Fibroblast of skin of left biceps (primary cell): ENCODE measurements at regions not wholly inside any gene's neighbourhood (a gene's known extent, or its start where the extent isn't known, plus 50 kb on each side); places are given as distances from the start of the nearest gene placed in this dataset.
"Not testable (repeated sequence)": the region's sequence is repeated elsewhere in the genome, so short reads cannot be mapped to it uniquely, and the experiment has no call there.

ENCODE experiments used
- DNase-seq, 2 experiments: peaks; one replicate each; pipeline ENCODE4 v3.0.0-alpha.2; 2013; ENCODE audit warnings: low read depth in 2 of 2

DNA sequence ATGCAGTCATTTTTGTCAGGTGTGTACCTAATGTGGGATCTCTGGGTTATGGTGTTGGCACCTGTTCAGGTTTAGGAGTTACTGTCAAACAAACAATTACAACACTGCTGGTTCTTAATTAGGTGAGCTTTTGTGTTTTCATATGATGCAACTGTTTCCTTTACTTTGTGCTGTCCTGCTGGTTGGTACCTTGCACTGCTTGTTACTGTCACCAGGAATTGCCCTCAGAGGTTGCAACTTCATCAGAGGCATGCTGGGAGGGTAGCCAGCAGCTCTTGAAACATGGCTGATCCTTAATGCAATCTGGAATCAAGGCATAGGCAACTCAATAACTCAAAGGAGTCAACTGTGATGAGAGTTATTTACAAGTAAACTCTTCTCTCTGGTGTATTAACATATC, 400.3 kb downstream of the MIAT start:
- DNase-seq: no peak

DNA sequence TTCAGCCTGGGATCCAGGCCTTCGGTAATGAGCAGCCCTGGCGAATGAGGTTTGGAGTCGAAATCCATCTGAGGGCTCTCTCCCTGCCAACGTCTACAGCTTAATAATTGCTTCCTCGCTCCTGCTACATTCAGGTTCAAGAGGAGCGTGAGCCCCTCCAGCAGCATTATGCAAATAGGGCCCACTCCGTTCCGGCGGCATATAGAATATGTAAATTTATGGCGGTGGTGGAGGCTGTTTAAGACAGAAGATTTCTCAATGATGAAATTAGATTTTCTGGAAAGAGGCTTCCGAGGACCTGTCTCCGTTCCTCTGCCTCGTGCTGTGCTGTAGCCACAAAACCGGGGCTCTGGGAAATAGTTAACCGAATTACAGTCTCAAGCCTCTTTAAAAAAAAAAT, 402.8 kb downstream of the MIAT start:
- no peak for DNase-seq

- DNase-seq: no peak
Observed at GRCh38 chr22:27062910-27063309, 405.5 kb downstream of the MIAT start.

DNA sequence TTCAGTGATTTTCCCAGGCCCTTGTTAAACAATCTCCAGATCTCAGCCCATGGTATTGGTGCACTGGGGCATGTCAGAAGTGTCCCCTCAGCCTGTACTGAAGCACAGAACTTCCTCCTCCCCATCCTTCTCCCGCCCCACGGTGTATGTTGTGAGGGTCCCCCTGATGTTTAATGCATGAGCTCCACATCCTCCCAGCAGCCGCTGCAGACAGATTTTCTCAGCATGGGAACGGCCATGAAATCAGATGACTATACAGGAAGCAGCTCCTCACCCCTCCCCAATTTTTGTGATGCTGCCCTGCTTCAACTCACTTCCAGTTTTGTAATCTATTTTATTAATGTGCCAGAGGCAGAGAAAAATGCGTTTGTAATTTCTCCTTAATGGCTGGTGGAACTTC, 406.0 kb downstream of the MIAT start:
- DNase-seq: no peak

DNA sequence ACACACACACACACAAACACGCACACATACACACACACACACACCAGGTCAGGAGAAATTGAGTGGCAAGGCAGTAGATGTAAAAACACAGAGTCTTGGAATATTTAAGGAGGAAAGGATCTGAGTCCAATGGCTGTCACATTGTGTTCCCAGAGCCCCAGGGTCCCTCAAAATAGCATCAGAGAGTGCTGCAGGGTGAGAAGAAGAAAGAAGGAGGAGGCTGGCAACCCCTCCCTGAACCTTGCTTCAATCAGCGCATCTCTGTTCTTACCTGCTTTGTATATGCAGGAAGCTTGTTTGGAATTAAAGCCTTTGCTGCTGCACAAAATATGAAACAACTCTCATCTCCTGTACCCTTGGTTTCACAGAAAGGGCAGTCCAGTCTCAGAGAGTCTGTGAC, 406.5 kb downstream of the MIAT start:
- no peak for DNase-seq

DNA sequence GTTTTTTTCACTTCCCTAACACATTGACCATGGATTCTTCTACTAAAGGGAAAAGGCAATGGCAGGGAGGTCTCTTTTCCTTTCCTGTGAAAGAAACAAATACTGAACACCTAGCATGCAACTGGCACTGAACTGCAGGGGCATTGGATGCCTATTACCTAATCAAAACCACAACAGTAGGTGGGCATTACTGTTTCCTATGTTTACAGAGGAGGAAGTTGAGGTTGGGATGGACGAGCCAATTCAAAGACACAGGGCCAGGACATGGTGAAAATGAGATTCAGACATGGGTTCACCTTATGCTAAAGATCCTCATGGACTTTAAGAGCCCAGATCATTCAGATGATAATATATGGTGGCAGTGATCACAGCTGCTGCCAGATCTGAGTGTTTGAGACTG, 407.0 kb downstream of the MIAT start:
- DNase-seq: no peak

DNA sequence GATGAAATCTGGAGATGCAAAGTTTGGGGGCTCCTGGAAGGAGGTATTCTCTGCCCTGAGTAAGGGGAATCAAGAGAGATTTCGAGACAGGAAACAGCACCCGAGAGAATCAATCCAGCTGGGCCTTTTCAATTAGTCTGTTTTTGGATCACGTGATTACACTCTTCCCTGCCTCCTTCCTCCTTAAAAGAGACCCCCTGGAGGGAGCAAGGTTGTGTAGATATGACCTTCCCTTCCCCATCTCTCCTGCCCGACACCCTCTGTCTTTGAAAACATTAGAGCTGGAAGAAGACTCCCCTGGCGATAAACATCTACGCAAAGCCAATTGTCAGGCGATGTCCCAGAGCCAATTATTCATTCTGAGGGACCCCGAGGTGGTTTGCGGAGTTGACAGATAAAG, 407.9 kb downstream of the MIAT start:
- no peak for DNase-seq

- no peak for DNase-seq
Observed at GRCh38 chr22:27066856-27067255, 409.5 kb downstream of the MIAT start.

DNA sequence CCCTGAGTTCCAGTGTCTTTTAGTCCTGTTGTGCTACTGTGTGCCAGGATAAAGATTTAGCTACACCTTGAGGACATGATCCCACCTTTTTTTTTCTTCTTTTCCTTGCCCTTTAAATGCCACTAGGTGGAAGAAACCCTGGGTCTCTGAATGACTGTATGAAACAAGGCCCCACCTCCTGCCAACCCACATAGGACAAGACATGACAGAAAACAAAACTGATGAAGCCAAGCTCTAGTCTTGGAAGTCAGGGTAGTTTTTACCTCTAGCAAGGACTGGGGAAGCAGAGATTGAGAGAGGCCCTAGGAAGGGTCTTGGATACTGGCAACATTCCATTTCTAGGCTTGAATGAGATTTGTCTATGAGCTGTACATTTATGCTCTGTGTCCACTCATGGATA, 410.7 kb downstream of the MIAT start:
- DNase-seq: no peak

DNA sequence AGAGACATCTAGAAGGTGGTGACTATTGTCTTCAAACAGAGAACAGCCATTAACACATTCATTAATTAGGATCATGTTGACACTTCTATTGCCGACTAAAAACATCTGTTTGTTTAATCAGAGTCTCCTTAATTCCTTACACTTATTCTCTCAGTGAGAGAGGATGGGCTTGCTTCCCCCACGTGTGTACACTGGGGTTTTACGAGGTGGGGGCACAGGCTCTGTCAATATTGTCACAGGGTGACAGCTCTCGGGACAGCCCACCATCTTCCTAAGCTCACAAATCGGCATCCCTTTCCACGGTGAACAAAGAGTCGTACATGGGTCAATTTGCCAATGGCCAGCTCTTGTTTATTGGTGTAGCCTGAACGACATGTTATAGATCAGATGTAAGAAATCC, 413.2 kb downstream of the MIAT start:
- DNase-seq: no peak

- DNase-seq: no peak
Observed at GRCh38 chr22:27073601-27074425, 416.4 kb downstream of the MIAT start.

GRCh38 chr22:27075028-27075678, 417.8 kb downstream of the MIAT start:
- DNase-seq: no peak

GRCh38 chr22:27075891-27076290, 418.5 kb downstream of the MIAT start:
- no peak for DNase-seq

- DNase-seq: not testable (repeated sequence)
Observed at GRCh38 chr22:27078064-27078463, 420.7 kb downstream of the MIAT start.

GRCh38 chr22:27080036-27080578, 422.7 kb downstream of the MIAT start:
- no peak for DNase-seq

- DNase-seq: no peak
Observed at GRCh38 chr22:27080863-27081262, 423.5 kb downstream of the MIAT start.

GRCh38 chr22:27083610-27084009, 426.2 kb downstream of the MIAT start:
- no peak for DNase-seq

- DNase-seq: no peak
Observed at GRCh38 chr22:27084130-27084529, 426.7 kb downstream of the MIAT start.

GRCh38 chr22:27086080-27087044, 429.0 kb downstream of the MIAT start:
- no peak for DNase-seq

DNA sequence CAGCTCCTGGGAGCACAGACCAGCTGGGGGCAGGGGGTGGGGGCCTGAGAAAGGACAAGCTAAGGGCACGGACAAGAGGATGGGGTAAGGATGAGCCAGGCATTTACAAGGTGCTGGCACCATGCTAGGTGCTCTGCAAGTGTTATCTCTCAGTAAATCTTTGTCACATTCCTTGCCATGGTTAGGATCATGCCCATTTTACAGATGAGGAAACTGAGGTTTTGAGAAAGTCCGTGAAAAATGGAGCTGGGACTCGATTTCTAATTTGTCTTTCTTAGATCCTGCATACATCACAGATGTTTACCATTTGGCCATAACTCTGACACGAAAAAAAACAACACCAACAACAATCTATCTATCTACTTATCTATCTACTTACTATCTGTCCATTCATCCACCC, 429.7 kb downstream of the MIAT start:
- DNase-seq: no peak

DNA sequence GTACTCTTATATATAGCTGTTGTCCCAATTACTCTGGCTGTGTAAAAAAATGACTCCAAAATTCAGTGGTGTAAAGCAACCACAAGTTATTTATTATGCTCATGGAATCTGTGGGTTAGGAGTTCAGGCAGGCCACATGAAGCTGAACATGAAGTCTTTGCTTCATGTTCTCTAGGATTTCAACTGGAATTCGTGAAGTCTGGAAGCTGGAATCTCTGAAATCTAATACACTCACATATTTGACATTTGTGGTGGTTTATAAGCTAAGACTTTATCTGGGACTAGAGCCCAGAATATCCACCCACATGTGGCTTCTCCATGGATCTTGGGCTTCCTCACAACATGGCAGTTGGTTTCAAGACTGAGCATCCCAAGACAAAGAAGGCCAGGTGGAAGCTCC, 430.6 kb downstream of the MIAT start:
- peak; percentile 85 to 90 for DNase-seq

- no peak for DNase-seq
Observed at GRCh38 chr22:27089264-27089663, 431.9 kb downstream of the MIAT start.
